Neural cell (in vitro differentiated cells): ENCODE measurements at regions not wholly inside any gene's neighbourhood (a gene's known extent, or its start where the extent isn't known, plus 50 kb on each side); places are given as distances from the start of the nearest gene placed in this dataset.

ENCODE experiments used
- H2AFZ ChIP-seq: fragments of 200-600, 300-800 bp; sonication (generic), shearing (Covaris generic); 2 replicates; pipeline ENCODE4 v1.6.0; 2014; ENCODE audit warnings: low read depth, mild to moderate bottlenecking, antibody characterized with exemption, low read length, moderate library complexity
- H3F3A ChIP-seq: fragments of 200-600 bp; shearing (Covaris generic); 2 replicates; pipeline ENCODE4 v1.6.1; 2016; ENCODE audit warnings: mild to moderate bottlenecking, moderate library complexity, mixed read lengths, antibody characterized with exemption, low read length; ENCODE audit not compliant: insufficient read depth, poor library complexity, severe bottlenecking
- H3K27ac ChIP-seq: fragments of 200-600, 300-800 bp; sonication (generic), shearing (Covaris generic); 2 replicates; pipeline ENCODE4 v1.5.1; 2014; ENCODE audit warnings: mild to moderate bottlenecking, low read length, moderate library complexity
- H3K27me3 ChIP-seq: fragments of 300-800, 200-600 bp; sonication (generic), shearing (Covaris generic); 2 replicates; pipeline ENCODE4 v1.6.0; 2014; ENCODE audit warnings: mild to moderate bottlenecking, low read depth, low read length, moderate library complexity; ENCODE audit not compliant: insufficient read depth
- H3K36me3 ChIP-seq: fragments of 300-800, 200-600 bp; sonication (generic), shearing (Covaris generic); 2 replicates; pipeline ENCODE4 v1.5.1; 2014; ENCODE audit warnings: mild to moderate bottlenecking, antibody characterized with exemption, low read length, moderate library complexity; ENCODE audit not compliant: insufficient read depth
- H3K4me2 ChIP-seq: fragments of 300-800, 200-600 bp; sonication (generic), shearing (Covaris generic); 2 replicates; pipeline ENCODE4 v1.6.0; 2014; ENCODE audit warnings: mild to moderate bottlenecking, low read length
- H3K4me3 ChIP-seq: fragments of 300-800, 200-600 bp; sonication (generic), shearing (Covaris generic); 2 replicates; pipeline ENCODE4 v1.5.1; 2014; ENCODE audit warnings: mild to moderate bottlenecking, low read length, moderate library complexity
- H3K79me2 ChIP-seq: fragments of 200-600 bp; shearing (Covaris generic); replicated peaks from 2 replicates; pipeline ENCODE4 v1.6.0; 2014; ENCODE audit warnings: mild to moderate bottlenecking, low read length, moderate library complexity; ENCODE audit not compliant: insufficient read depth
- H3K9ac ChIP-seq: fragments of 300-800, 200-600 bp; sonication (generic), shearing (Covaris generic); 2 replicates; pipeline ENCODE4 v1.6.1; 2016; ENCODE audit warnings: mild to moderate bottlenecking, low read length, mixed read lengths
- H3K9me2 ChIP-seq: fragments of 200-600 bp; shearing (Covaris generic); 2 replicates; pipeline ENCODE4 v1.6.1; 2016; ENCODE audit warnings: mild to moderate bottlenecking, low read length, mixed read lengths; ENCODE audit not compliant: insufficient read depth
- H3K9me3 ChIP-seq: fragments of 200-600, 300-800 bp; sonication (generic), shearing (Covaris generic); 2 replicates; pipeline ENCODE4 v1.6.1; 2016; ENCODE audit warnings: mild to moderate bottlenecking, mixed run types, low read length, moderate library complexity, mixed read lengths
- H4K20me1 ChIP-seq: fragments of 200-600 bp; shearing (Covaris generic); 2 replicates; pipeline ENCODE4 v1.6.1; 2016; ENCODE audit warnings: mild to moderate bottlenecking, mixed run types; ENCODE audit not compliant: insufficient read depth
- EP300 ChIP-seq: fragments of 450-650 bp; conservative IDR thresholded peaks from 2 replicates; pipeline ENCODE4 v1.6.1; 2014; ENCODE audit warnings: antibody characterized with exemption, mild to moderate bottlenecking, moderate library complexity; ENCODE audit not compliant: poor library complexity, severe bottlenecking
- EZH2 ChIP-seq: fragments of 200-600, 300-800 bp; shearing (Covaris generic), sonication (generic); IDR thresholded peaks from 2 replicates; pipeline ENCODE4 v1.6.1; 2014; ENCODE audit warnings: antibody characterized with exemption, low read length, borderline replicate concordance, mild to moderate bottlenecking; ENCODE audit not compliant: insufficient read depth, poor library complexity, severe bottlenecking
- MXI1 ChIP-seq: fragments of 450-650 bp; conservative IDR thresholded peaks from 2 replicates; pipeline ENCODE4 v1.6.1; 2014; ENCODE audit warnings: antibody characterized with exemption, mild to moderate bottlenecking; ENCODE audit not compliant: poor library complexity, severe bottlenecking
- POLR2AphosphoS5 ChIP-seq: IDR thresholded peaks from 2 replicates; pipeline ENCODE4 v1.6.1; 2012
- RAD21 ChIP-seq: fragments of 450-650 bp; conservative IDR thresholded peaks from 2 replicates; pipeline ENCODE4 v1.6.1; 2014; ENCODE audit warnings: antibody characterized with exemption, mild to moderate bottlenecking, moderate library complexity
- REST ChIP-seq: IDR thresholded peaks from 2 replicates; pipeline ENCODE4 v1.6.1; 2012; ENCODE audit warnings: borderline replicate concordance
- SMC3 ChIP-seq: fragments of 450-650 bp; conservative IDR thresholded peaks from 2 replicates; pipeline ENCODE4 v1.6.1; 2014; ENCODE audit warnings: antibody characterized with exemption, mild to moderate bottlenecking, moderate library complexity; ENCODE audit not compliant: poor library complexity
- TAF1 ChIP-seq: IDR thresholded peaks from 2 replicates; pipeline ENCODE4 v1.6.1; 2012; ENCODE audit warnings: low read depth
- TF ChIP-seq, protein P1 (sequence below): fragments of 450-650 bp; IDR thresholded peaks from 2 replicates; pipeline ENCODE4 v1.5.1; 2014; ENCODE audit warnings: antibody characterized with exemption, mild to moderate bottlenecking, moderate library complexity; ENCODE audit not compliant: poor library complexity, severe bottlenecking

GRCh38 chr10:44102726-44103255, 282.1 kb downstream of the CXCL12 start:
- H2AFZ ChIP-seq: no peak overlapping the region
- H3K79me2 ChIP-seq: no peaks in the 10 kb centered on the region
- no peak overlapping the region for H3K4me3 ChIP-seq
- H3K27me3 ChIP-seq: no peaks in the 10 kb centered on the region
- no peaks in the 10 kb centered on the region for H3K9me3 ChIP-seq
- H4K20me1 ChIP-seq: no peaks in the 10 kb centered on the region
- H3K9ac ChIP-seq: no peak overlapping the region
- no peak overlapping the region for H3K4me2 ChIP-seq
- TF ChIP-seq REST (no peak), SMC3 (no peak), MXI1 (no peak), RAD21 (no peak), EP300 (no peak), EZH2 (no peak), POLR2AphosphoS5 (no peak), TAF1 (no peak)
- TF ChIP-seq, protein P1, sequence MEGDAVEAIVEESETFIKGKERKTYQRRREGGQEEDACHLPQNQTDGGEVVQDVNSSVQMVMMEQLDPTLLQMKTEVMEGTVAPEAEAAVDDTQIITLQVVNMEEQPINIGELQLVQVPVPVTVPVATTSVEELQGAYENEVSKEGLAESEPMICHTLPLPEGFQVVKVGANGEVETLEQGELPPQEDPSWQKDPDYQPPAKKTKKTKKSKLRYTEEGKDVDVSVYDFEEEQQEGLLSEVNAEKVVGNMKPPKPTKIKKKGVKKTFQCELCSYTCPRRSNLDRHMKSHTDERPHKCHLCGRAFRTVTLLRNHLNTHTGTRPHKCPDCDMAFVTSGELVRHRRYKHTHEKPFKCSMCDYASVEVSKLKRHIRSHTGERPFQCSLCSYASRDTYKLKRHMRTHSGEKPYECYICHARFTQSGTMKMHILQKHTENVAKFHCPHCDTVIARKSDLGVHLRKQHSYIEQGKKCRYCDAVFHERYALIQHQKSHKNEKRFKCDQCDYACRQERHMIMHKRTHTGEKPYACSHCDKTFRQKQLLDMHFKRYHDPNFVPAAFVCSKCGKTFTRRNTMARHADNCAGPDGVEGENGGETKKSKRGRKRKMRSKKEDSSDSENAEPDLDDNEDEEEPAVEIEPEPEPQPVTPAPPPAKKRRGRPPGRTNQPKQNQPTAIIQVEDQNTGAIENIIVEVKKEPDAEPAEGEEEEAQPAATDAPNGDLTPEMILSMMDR: no peak
- no peaks in the 10 kb centered on the region for H3K36me3 ChIP-seq
- H3K9me2 ChIP-seq: no peaks in the 10 kb centered on the region
- no peak overlapping the region for H3K27ac ChIP-seq
- no peaks in the 10 kb centered on the region for H3F3A ChIP-seq

GRCh38 chr10:44101082-44101481, 283.8 kb downstream of the CXCL12 start:
- H3K79me2 ChIP-seq: no peaks in the 10 kb centered on the region
- no peaks in the 10 kb centered on the region for H4K20me1 ChIP-seq
- no peak overlapping the region for H3K4me2 ChIP-seq
- no peaks in the 10 kb centered on the region for H3K27me3 ChIP-seq
- H3K36me3 ChIP-seq: no peaks in the 10 kb centered on the region
- H3K9ac ChIP-seq: no peak overlapping the region
- H3K4me3 ChIP-seq: no peak overlapping the region
- no peaks in the 10 kb centered on the region for H3K9me3 ChIP-seq
- H3F3A ChIP-seq: no peaks in the 10 kb centered on the region
- H3K27ac ChIP-seq: no peak overlapping the region
- TF ChIP-seq EP300: no peak
- no peak for TF ChIP-seq SMC3
- no peak for TF ChIP-seq RAD21
- TF ChIP-seq, protein P1: no peak
- no peak for TF ChIP-seq TAF1
- H2AFZ ChIP-seq: no peak overlapping the region
- H3K9me2 ChIP-seq: no peaks in the 10 kb centered on the region
